SU-DHL-6 (cell line): ENCODE measurements at regions not wholly inside any gene's neighbourhood (a gene's known extent, or its start where the extent isn't known, plus 50 kb on each side); places are given as distances from the start of the nearest gene placed in this dataset.

Source experiments
- EZH2phosphoT487 ChIP-seq: fragments of 200-600 bp; sonication (generic), shearing (Covaris generic); conservative IDR thresholded peaks from 2 replicates; pipeline ENCODE4 v1.6.1; 2018; ENCODE audit warnings: mild to moderate bottlenecking, antibody characterized with exemption, low read length, moderate library complexity, mixed read lengths
- TF ChIP-seq, protein P1 (sequence below): fragments of 200-600 bp; sonication (generic); IDR thresholded peaks from one replicate; pipeline ENCODE4 v1.5.1; 2017; ENCODE audit warnings: antibody characterized with exemption, mild to moderate bottlenecking, low read length, moderate library complexity; ENCODE audit not compliant: insufficient read depth, poor library complexity, severe bottlenecking

DNA sequence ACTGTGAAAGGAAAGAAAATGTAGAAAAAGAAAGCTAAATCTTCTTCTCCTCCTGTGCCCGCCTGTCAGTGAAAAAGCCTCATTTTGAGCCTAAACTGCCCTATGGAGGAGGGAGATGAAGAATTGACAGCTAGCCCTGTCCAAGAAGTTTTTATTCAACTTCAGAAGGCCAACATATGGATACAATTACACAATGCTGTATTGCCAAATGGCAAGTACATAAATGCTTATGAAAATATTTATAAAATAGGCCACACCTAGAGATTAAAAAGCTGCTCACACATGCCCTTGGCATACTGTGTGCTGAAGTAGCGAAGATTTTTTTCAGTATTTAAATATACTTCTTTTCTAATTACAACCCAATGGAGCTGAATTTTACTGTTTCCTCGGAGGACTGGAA is 65.1 kb upstream of the NEBL start:
- TF ChIP-seq, protein P1, sequence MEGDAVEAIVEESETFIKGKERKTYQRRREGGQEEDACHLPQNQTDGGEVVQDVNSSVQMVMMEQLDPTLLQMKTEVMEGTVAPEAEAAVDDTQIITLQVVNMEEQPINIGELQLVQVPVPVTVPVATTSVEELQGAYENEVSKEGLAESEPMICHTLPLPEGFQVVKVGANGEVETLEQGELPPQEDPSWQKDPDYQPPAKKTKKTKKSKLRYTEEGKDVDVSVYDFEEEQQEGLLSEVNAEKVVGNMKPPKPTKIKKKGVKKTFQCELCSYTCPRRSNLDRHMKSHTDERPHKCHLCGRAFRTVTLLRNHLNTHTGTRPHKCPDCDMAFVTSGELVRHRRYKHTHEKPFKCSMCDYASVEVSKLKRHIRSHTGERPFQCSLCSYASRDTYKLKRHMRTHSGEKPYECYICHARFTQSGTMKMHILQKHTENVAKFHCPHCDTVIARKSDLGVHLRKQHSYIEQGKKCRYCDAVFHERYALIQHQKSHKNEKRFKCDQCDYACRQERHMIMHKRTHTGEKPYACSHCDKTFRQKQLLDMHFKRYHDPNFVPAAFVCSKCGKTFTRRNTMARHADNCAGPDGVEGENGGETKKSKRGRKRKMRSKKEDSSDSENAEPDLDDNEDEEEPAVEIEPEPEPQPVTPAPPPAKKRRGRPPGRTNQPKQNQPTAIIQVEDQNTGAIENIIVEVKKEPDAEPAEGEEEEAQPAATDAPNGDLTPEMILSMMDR, result no peak
- no peak for TF ChIP-seq EZH2phosphoT487
